GM12892 (cell line): ENCODE measurements at regions not wholly inside any gene's neighbourhood (a gene's known extent, or its start where the extent isn't known, plus 50 kb on each side); places are given as distances from the start of the nearest gene placed in this dataset.

Experiments
- POLR2A ChIP-seq: IDR thresholded peaks from 2 replicates; pipeline ENCODE4 v1.6.1; 2011; ENCODE audit warnings: low read depth, low read length, control low read depth
- POLR2AphosphoS5 ChIP-seq: IDR thresholded peaks from 2 replicates; pipeline ENCODE4 v1.6.1; 2011; ENCODE audit warnings: low read depth, low read length, control low read depth

GRCh38 chr3:117404730-117405129 lies 695.2 kb downstream of the TUSC7 start:
- TF ChIP-seq POLR2AphosphoS5 (no peak), POLR2A (no peak)
